B cell (primary cell): ENCODE measurements at regions not wholly inside any gene's neighbourhood (a gene's known extent, or its start where the extent isn't known, plus 50 kb on each side); places are given as distances from the start of the nearest gene placed in this dataset.

Experiments used
- ATAC-seq: fragments of 200-7000 bp; cut with Tn5 transposase; one replicate; pipeline ENCODE4 v1.10.0; 2021; ENCODE audit warnings: low read depth, mild to moderate bottlenecking, moderate number of reproducible peaks, moderate library complexity
- CTCF ChIA-PET: fragments of 350-600 bp; sonication (Branson Sonifier 250); formaldehyde crosslinking; loops from one replicate; lab custom pipeline; 2021; ENCODE audit warnings: antibody characterized with exemption, inconsistent platforms; lab: Charles Lee
- POLR2A ChIA-PET: fragments of 350-600 bp; sonication (Branson Sonifier 250); formaldehyde crosslinking; loops from one replicate; lab custom pipeline; 2021; ENCODE audit warnings: antibody characterized with exemption; lab: Charles Lee
- DNase-seq: peaks from one replicate; pipeline ENCODE4 v3.0.0; 2013
- H2AFZ ChIP-seq: 2 replicates; pipeline ENCODE4 v1.6.1; 2012; ENCODE audit warnings: mild to moderate bottlenecking, low read depth, low read length; ENCODE audit not compliant: insufficient read depth, poor library complexity, severe bottlenecking
- H3K27ac ChIP-seq, 2 donors: 1 replicate in 1 of 2; 2 replicates in 1 of 2; pipeline ENCODE4 v1.5.1; 2012 to 2013; ENCODE audit warnings: low read length in 2 of 2, mild to moderate bottlenecking in 2 of 2, moderate library complexity in 1 of 2
- H3K27me3 ChIP-seq, 4 experiments: fragments of 200-600 bp in 1 of 4; sonication (generic) in 1 of 4; replicated peaks in 1 of 4; 1 replicate in 2 of 4; 2 replicates in 2 of 4; pipeline versions ENCODE4 v1.6.1 to v1.7.0; 2013 to 2016; ENCODE audit warnings: low read length in 3 of 4, mild to moderate bottlenecking in 2 of 4, mixed read lengths in 1 of 4, moderate library complexity in 1 of 4; ENCODE audit not compliant: insufficient read depth in 4 of 4, control insufficient read depth in 3 of 4; ENCODE audit errors: control extremely low read depth in 1 of 4
- H3K36me3 ChIP-seq, 2 experiments: replicated peaks in 1 of 2; 1 replicate in 1 of 2; 2 replicates in 1 of 2; pipeline versions ENCODE4 v1.6.1 to v1.7.1; 2013; ENCODE audit warnings: low read length in 1 of 2; ENCODE audit not compliant: insufficient read depth in 2 of 2, control insufficient read depth in 1 of 2; ENCODE audit errors: control extremely low read depth in 1 of 2, extremely low read depth in 1 of 2
- H3K4me1 ChIP-seq, 2 donors: fragments of 200-600 bp in 1 of 2; sonication (generic) in 1 of 2; 1 replicate in 1 of 2; 2 replicates in 1 of 2; pipeline versions ENCODE4 v1.5.1 to v1.6.1; 2013 to 2017; ENCODE audit warnings: low read length in 2 of 2; ENCODE audit not compliant: control insufficient read depth in 2 of 2, insufficient read depth in 2 of 2
- H3K4me2 ChIP-seq: replicated peaks from 2 replicates; pipeline ENCODE3; 2012; ENCODE audit warnings: mild to moderate bottlenecking, low read depth, low read length; ENCODE audit not compliant: poor library complexity, severe bottlenecking
- H3K4me3 ChIP-seq, 5 experiments: fragments of 200-600 bp in 1 of 5; sonication (generic) in 1 of 5; 1 replicate in 3 of 5; 2 replicates in 2 of 5; pipeline versions ENCODE4 v1.5.1 to v1.7.0; 2011 to 2016; ENCODE audit warnings: low read length in 4 of 5, mild to moderate bottlenecking in 4 of 5, low read depth in 2 of 5, control low read depth in 1 of 5, moderate library complexity in 1 of 5; ENCODE audit not compliant: insufficient read depth in 1 of 5; ENCODE audit errors: control extremely low read depth in 1 of 5, extremely low read depth in 1 of 5
- H3K79me2 ChIP-seq: fragments of 200-600 bp; sonication (generic); one replicate; pipeline ENCODE4 v1.6.0; 2016; ENCODE audit warnings: low read length; ENCODE audit not compliant: control insufficient read depth, insufficient read depth
- H3K9ac ChIP-seq: fragments of 200-600 bp; sonication (generic); 2 replicates; pipeline ENCODE4 v1.6.1; 2017; ENCODE audit warnings: mild to moderate bottlenecking, low read length, moderate library complexity
- H3K9me3 ChIP-seq, 3 donors: one replicate each; pipeline versions ENCODE4 v1.6.1 to v1.7.1; 2013; ENCODE audit warnings: low read length in 2 of 3; ENCODE audit not compliant: control insufficient read depth in 2 of 3, insufficient read depth in 1 of 3; ENCODE audit errors: control extremely low read depth in 1 of 3
- H4K20me1 ChIP-seq: 2 replicates; pipeline ENCODE4 v1.6.0; 2012; ENCODE audit warnings: mild to moderate bottlenecking, low read length; ENCODE audit not compliant: insufficient read depth, control insufficient read depth, poor library complexity, severe bottlenecking
- H3K27ac Mint-ChIP-seq: one replicate; pipeline ENCODE4 v1.8.0; 2021; ENCODE audit warnings: mixed read lengths
- H3K27me3 Mint-ChIP-seq: one replicate; pipeline ENCODE4 v1.8.0; 2021; ENCODE audit warnings: mixed read lengths
- H3K4me1 Mint-ChIP-seq: one replicate; pipeline ENCODE4 v1.8.0; 2021; ENCODE audit warnings: mixed read lengths
- H3K4me3 Mint-ChIP-seq: one replicate; pipeline ENCODE4 v1.8.0; 2021; ENCODE audit warnings: mixed read lengths
- H3K9me3 Mint-ChIP-seq: one replicate; pipeline ENCODE4 v1.8.0; 2022; ENCODE audit warnings: mixed read lengths; ENCODE audit not compliant: insufficient read depth
- CTCF ChIP-seq: fragments of 200-600 bp; IDR thresholded peaks from one replicate; pipeline ENCODE4 v1.8.0; 2022; ENCODE audit warnings: antibody characterized with exemption, mild to moderate bottlenecking
- EZH2 ChIP-seq: IDR thresholded peaks from 2 replicates; pipeline ENCODE4 v1.6.1; 2012; ENCODE audit warnings: borderline replicate concordance, low read depth, mild to moderate bottlenecking, moderate library complexity, low read length; ENCODE audit not compliant: insufficient read depth, poor library complexity, severe bottlenecking
- WGBS: methylation state at CpG from one replicate; pipeline ENCODE4 v1.1.5; 2013; ENCODE audit warnings: missing lambda C conversion rate; ENCODE audit not compliant: insufficient coverage; 5-methylcytosine and 5-hydroxymethylcytosine counted together
- intact Hi-C: fragments of 100-400 bp; cut with micrococcal nuclease; formaldehyde crosslinking; loops from one replicate; pipeline ENCODE4 v1.10.0; 2022

DNA sequence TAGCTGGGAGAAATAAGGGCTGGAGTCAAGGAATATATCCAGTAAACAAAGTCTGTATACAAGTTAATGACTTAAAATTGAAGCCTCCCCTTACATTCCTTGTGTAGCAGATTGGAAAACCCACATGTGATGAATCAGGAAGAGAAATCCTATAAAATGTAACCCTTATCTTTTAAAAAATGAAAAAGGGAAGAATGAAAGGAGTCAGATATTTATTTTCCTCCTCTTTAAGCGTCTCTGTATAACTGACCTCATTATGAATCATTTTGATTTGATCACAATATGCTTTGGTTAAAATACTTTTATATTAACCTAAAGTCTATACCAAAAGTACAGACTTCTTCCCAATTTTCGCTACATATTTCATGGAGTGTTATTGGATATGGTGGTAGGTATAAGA is 316.3 kb upstream of the STAC start:
- no peak overlapping the region for H3K27ac Mint-ChIP-seq
- DNase-seq = no peak
- Histone ChIP-seq H3K9me3 (no peaks in the 10 kb centered on the region), H3K4me1 (no peaks in the 10 kb centered on the region), H3K4me2 (no peak overlapping the region), H3K27ac (no peak overlapping the region), H3K27me3 (no peaks in the 10 kb centered on the region), H2AFZ (no peak overlapping the region), H4K20me1 (no peaks in the 10 kb centered on the region), H3K9ac (no peak overlapping the region), H3K36me3 (no peaks in the 10 kb centered on the region), H3K79me2 (no peaks in the 10 kb centered on the region), H3K4me3 (no peak overlapping the region)
- H3K27me3 Mint-ChIP-seq = no peaks in the 10 kb centered on the region
- ATAC-seq = no peak
- TF ChIP-seq EZH2 (no peak), CTCF (no peak)
- H3K9me3 Mint-ChIP-seq = no peaks in the 10 kb centered on the region
- ChIA-PET POLR2A (no interaction called here), CTCF (no interaction called here)
- intact Hi-C loops = no loop called here
- WGBS = no CpG with 5 or more reads among the region's 2 CpGs
- H3K4me1 Mint-ChIP-seq = no peaks in the 10 kb centered on the region
- H3K4me3 Mint-ChIP-seq = no peak overlapping the region

DNA sequence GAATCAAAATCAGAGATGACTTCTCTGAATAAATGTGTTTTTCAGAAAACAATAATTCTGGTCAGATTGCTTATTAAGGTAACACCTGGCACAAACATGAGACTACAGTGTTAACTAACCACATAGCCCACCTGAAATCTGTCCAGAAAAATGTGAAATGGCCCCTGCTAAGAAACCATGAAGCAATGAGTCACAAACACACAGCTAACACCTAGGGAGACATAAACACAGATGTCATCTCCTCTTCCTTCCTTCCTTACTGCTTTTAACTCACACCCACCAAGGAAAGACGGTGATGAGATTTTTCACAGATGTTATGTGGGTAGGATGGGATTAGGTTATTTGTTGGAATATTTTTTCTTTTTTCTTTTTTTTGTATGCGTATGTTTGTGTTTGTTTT is 315.0 kb upstream of the STAC start:
- no peak overlapping the region for H3K4me2 ChIP-seq
- Mint-ChIP-seq H3K27me3 (no peaks in the 10 kb centered on the region), H3K4me1 (no peaks in the 10 kb centered on the region), H3K9me3 (no peaks in the 10 kb centered on the region), H3K27ac (no peak overlapping the region), H3K4me3 (no peak overlapping the region)
- DNase-seq (no peak), ATAC-seq (no peak)
- no peak overlapping the region for H3K4me3 ChIP-seq
- H3K27me3 ChIP-seq = no peaks in the 10 kb centered on the region
- H3K79me2 ChIP-seq = no peaks in the 10 kb centered on the region
- no peaks in the 10 kb centered on the region for H3K36me3 ChIP-seq
- intact Hi-C loops = no loop called here
- H3K9ac ChIP-seq = no peak overlapping the region
- H2AFZ ChIP-seq = no peak overlapping the region
- ChIA-PET POLR2A (no interaction called here), CTCF (no interaction called here)
- no peaks in the 10 kb centered on the region for H4K20me1 ChIP-seq
- no peak overlapping the region for H3K27ac ChIP-seq
- H3K9me3 ChIP-seq = no peaks in the 10 kb centered on the region
- H3K4me1 ChIP-seq = no peaks in the 10 kb centered on the region
- WGBS = no CpG with 5 or more reads among the region's 2 CpGs
- TF ChIP-seq EZH2 (no peak), CTCF (no peak)
